Calu3 (cell line): ENCODE measurements at regions not wholly inside any gene's neighbourhood (a gene's known extent, or its start where the extent isn't known, plus 50 kb on each side); places are given as distances from the start of the nearest gene placed in this dataset.

Source experiments
- BruUV-seq: library from RNA; stranded (reverse); fragments of 400-500 nt; replicated peaks from 2 replicates; lab custom pipeline; 2021; lab: Mats Ljungman, UMichigan
- CTCF ChIA-PET: fragments of 300-600 bp; sonication (Branson Sonifier 250); formaldehyde crosslinking; loops from one replicate; lab custom pipeline; 2022; ENCODE audit warnings: antibody characterized with exemption; lab: Charles Lee
- DNase-seq: peaks from one replicate; pipeline ENCODE4 v3.0.0; 2022
- H3K27ac Mint-ChIP-seq: one replicate; pipeline ENCODE4 v1.8.0; 2022; ENCODE audit warnings: mixed read lengths; ENCODE audit not compliant: unreplicated experiment
- H3K27me3 Mint-ChIP-seq: one replicate; pipeline ENCODE4 v1.8.0; 2022; ENCODE audit warnings: mixed read lengths; ENCODE audit not compliant: unreplicated experiment
- H3K36me3 Mint-ChIP-seq: one replicate; pipeline ENCODE4 v1.8.0; 2022; ENCODE audit warnings: mild to moderate bottlenecking, moderate library complexity, mixed read lengths; ENCODE audit not compliant: insufficient read depth, unreplicated experiment
- H3K4me1 Mint-ChIP-seq: one replicate; pipeline ENCODE4 v1.8.0; 2022; ENCODE audit warnings: mild to moderate bottlenecking, low read depth, mixed read lengths; ENCODE audit not compliant: unreplicated experiment
- H3K4me3 Mint-ChIP-seq: one replicate; pipeline ENCODE4 v1.8.0; 2022; ENCODE audit warnings: mild to moderate bottlenecking, low read depth, moderate library complexity, mixed read lengths; ENCODE audit not compliant: unreplicated experiment
- H3K9me3 Mint-ChIP-seq: one replicate; pipeline ENCODE4 v1.8.0; 2022; ENCODE audit warnings: low read depth, mixed read lengths; ENCODE audit not compliant: unreplicated experiment
- CTCF ChIP-seq: fragments of 200-600 bp; IDR thresholded peaks from one replicate; pipeline ENCODE4 v1.8.0; 2022; ENCODE audit warnings: antibody characterized with exemption; ENCODE audit not compliant: unreplicated experiment
- intact Hi-C: fragments of 100-400 bp; cut with micrococcal nuclease; formaldehyde crosslinking; loops from one replicate; pipeline ENCODE4 v1.10.0; 2022; ENCODE audit not compliant: unreplicated experiment

DNA sequence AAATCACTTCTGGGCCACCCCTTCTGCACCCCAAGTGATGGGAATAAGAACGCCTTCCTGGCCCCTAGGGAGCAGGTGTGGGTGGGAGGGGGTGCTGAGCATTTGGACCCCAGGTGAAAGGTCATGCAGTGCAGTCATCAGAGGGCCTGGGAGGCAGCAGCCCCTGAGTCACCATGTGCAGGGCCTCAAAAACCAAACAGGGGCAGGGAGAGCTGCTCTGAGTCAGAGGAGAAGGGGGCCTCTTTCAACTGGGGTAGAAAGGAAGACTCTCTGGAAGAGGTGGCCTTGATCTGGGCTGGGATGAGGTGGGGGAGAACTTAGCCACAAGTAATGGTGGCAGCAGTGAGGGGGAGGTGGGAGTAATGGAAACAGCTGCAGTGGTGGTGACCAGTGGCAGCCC lies 164.3 kb downstream of the BUB3 start:
- Mint-ChIP-seq H3K4me3 (no peak overlapping the region), H3K36me3 (no peaks in the 10 kb centered on the region), H3K27ac (no peak overlapping the region), H3K9me3 (no peaks in the 10 kb centered on the region), H3K27me3 (peaks cover 7% of the 10 kb centered on the region), H3K4me1 (no peaks in the 10 kb centered on the region)
- CTCF ChIA-PET: no interaction called here
- TF ChIP-seq CTCF: no peak
- no TSS peak for BruUV-seq
- intact Hi-C loops: no loop called here
- DNase-seq: no peak

- DNase-seq: no peak
- no peak overlapping the region for H3K4me3 Mint-ChIP-seq
- CTCF ChIA-PET: no interaction called here
- H3K36me3 Mint-ChIP-seq: no peaks in the 10 kb centered on the region
- TF ChIP-seq CTCF: no peak
- H3K27ac Mint-ChIP-seq: no peak overlapping the region
- H3K27me3 Mint-ChIP-seq: peaks cover 3% of the 10 kb centered on the region
- intact Hi-C loops: no loop called here
- no peaks in the 10 kb centered on the region for H3K9me3 Mint-ChIP-seq
- no peaks in the 10 kb centered on the region for H3K4me1 Mint-ChIP-seq
- BruUV-seq: no TSS peak
These were observed 165.9 kb downstream of the BUB3 start for GRCh38 chr10:123320091-123320490.

DNA sequence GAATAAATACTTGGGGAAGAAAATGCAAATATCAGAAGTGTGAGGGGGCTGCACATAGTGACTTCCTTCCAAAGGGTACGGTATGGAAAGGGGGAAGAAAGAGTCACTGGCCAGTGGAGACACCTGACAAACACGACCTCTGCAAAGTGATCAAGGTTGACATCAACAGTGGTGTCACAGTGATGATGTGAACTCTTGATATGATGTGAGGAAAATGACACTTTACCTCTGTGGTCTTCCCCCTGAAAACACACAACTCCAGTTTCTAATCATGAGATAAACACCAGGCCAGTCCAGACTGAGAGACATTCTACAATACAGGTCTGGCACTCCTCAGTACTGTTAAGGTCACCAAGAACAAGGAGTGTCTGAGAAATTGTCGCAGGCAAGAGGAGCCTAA lies 169.7 kb downstream of the BUB3 start:
- no peaks in the 10 kb centered on the region for H3K4me1 Mint-ChIP-seq
- H3K4me3 Mint-ChIP-seq: no peak overlapping the region
- DNase-seq: no peak
- no peaks in the 10 kb centered on the region for H3K36me3 Mint-ChIP-seq
- TF ChIP-seq CTCF: no peak
- no TSS peak for BruUV-seq
- no peak overlapping the region for H3K27ac Mint-ChIP-seq
- H3K9me3 Mint-ChIP-seq: peaks cover 2% of the 10 kb centered on the region
- CTCF ChIA-PET: no interaction called here
- H3K27me3 Mint-ChIP-seq: peaks cover 16% of the 10 kb centered on the region
- intact Hi-C loops: no loop called here

- Mint-ChIP-seq H3K36me3 (no peaks in the 10 kb centered on the region), H3K9me3 (peaks cover 2% of the 10 kb centered on the region), H3K4me3 (no peak overlapping the region), H3K27me3 (peaks cover 16% of the 10 kb centered on the region), H3K4me1 (no peaks in the 10 kb centered on the region), H3K27ac (no peak overlapping the region)
- no peak for DNase-seq
- TF ChIP-seq CTCF: no peak
- no TSS peak for BruUV-seq
- intact Hi-C loops: no loop called here
- CTCF ChIA-PET: no interaction called here
These were observed 171.5 kb downstream of the BUB3 start for GRCh38 chr10:123325663-123326190.
